SHP77 treated with DMSO at 0.1 percent for 48 hours (cell line): ENCODE measurements at regions not wholly inside any gene's neighbourhood (a gene's known extent, or its start where the extent isn't known, plus 50 kb on each side); places are given as distances from the start of the nearest gene placed in this dataset.

ENCODE experiments used
- DNase-seq: peaks from one replicate; lab custom pipeline; 2025; lab: John Stamatoyannopoulos, UW

GRCh38 chr6:33950891-33951889, 147.4 kb upstream of the MLN start:
- no peak for DNase-seq

- no peak for DNase-seq
These were observed 146.7 kb upstream of the MLN start for GRCh38 chr6:33950472-33950881.

GRCh38 chr6:33949877-33950435, 146.2 kb upstream of the MLN start:
- DNase-seq = no peak

- DNase-seq = no peak
These were observed 145.3 kb upstream of the MLN start for GRCh38 chr6:33949111-33949510.

- DNase-seq = no peak
These were observed 144.3 kb upstream of the MLN start for GRCh38 chr6:33947916-33948594.

- no peak for DNase-seq
These were observed 143.2 kb upstream of the MLN start for GRCh38 chr6:33947047-33947446.

GRCh38 chr6:33945931-33946330, 142.1 kb upstream of the MLN start:
- no peak for DNase-seq

- DNase-seq = no peak
These were observed 141.0 kb upstream of the MLN start for GRCh38 chr6:33944686-33945411.

GRCh38 chr6:33936886-33937285, 133.1 kb upstream of the MLN start:
- no peak for DNase-seq

- DNase-seq = peak; percentile 15
These were observed 131.8 kb upstream of the MLN start for GRCh38 chr6:33935439-33936080.

GRCh38 chr6:33934731-33935270, 131.0 kb upstream of the MLN start:
- DNase-seq = no peak

GRCh38 chr6:33933101-33933500, 129.3 kb upstream of the MLN start:
- no peak for DNase-seq

GRCh38 chr6:33931799-33932198, 128.0 kb upstream of the MLN start:
- DNase-seq = no peak

GRCh38 chr6:33929575-33930288, 125.9 kb upstream of the MLN start:
- no peak for DNase-seq

- DNase-seq = no peak
These were observed 123.8 kb upstream of the MLN start for GRCh38 chr6:33927616-33928015.

GRCh38 chr6:33927112-33927511, 123.3 kb upstream of the MLN start:
- no peak for DNase-seq

- DNase-seq = no peak
These were observed 122.6 kb upstream of the MLN start for GRCh38 chr6:33926451-33926850.

GRCh38 chr6:33925936-33926335, 122.1 kb upstream of the MLN start:
- DNase-seq = no peak

- no peak for DNase-seq
These were observed 121.4 kb upstream of the MLN start for GRCh38 chr6:33925210-33925609.

GRCh38 chr6:33924681-33925080, 120.9 kb upstream of the MLN start:
- DNase-seq = no peak
